NB4 (cell line): ENCODE measurements at regions not wholly inside any gene's neighbourhood (a gene's known extent, or its start where the extent isn't known, plus 50 kb on each side); places are given as distances from the start of the nearest gene placed in this dataset.
"Not testable (repeated sequence)": the region's sequence is repeated elsewhere in the genome, so short reads cannot be mapped to it uniquely, and the experiment has no call there.

Experiments
- DNase-seq: peaks from one replicate; pipeline ENCODE4 v3.0.0; 2010; ENCODE audit warnings: low read depth
- H3K4me3 ChIP-seq: one replicate; pipeline ENCODE4 v1.5.1; 2011; ENCODE audit warnings: mild to moderate bottlenecking, low read depth, low read length, moderate library complexity

- DNase-seq, H3K4me3 ChIP-seq: not testable (repeated sequence)
Measured at GRCh38 chr9:40768646-40769198, 359.8 kb downstream of the FOXD4L6 start.

- not testable (repeated sequence) for H3K4me3 ChIP-seq, DNase-seq
Measured at GRCh38 chr9:40768178-40768577, 360.3 kb downstream of the FOXD4L6 start.

- not testable (repeated sequence) for DNase-seq, H3K4me3 ChIP-seq
Measured at GRCh38 chr9:40754957-40755356, 373.5 kb downstream of the FOXD4L6 start.

- DNase-seq, result peak; percentile 3
- not testable (repeated sequence) for H3K4me3 ChIP-seq
Measured at GRCh38 chr9:40753288-40753687, 375.2 kb downstream of the FOXD4L6 start.

DNA sequence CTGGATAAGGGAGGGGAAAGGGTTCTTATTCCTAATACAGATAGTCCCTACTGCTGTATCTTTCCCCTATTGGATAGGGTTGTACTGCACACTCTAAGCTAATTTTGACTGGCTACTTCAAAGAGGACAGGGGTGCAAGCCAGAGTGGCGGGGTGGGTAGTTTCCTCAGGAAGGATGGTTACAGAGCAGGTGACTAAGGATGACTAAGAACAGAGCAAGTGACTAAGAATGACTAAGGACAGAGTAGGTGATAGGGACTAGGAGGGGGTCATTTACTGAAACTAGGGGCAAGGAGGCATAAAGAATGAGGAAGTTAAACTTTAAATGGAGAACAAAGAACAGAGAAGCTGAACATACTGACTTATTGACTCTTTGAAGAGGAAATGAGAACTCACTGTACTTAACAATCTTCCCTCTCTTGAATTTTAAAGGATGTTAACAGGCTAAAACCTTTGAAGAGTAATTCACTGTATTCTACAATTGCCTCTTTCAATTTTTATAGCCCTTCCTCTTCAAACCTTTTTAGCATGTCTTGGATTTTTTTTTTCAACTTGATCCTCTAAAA lies 381.5 kb downstream of the FOXD4L6 start:
- not testable (repeated sequence) for H3K4me3 ChIP-seq, DNase-seq
